C4-2B (cell line): ENCODE measurements at regions not wholly inside any gene's neighbourhood (a gene's known extent, or its start where the extent isn't known, plus 50 kb on each side); places are given as distances from the start of the nearest gene placed in this dataset.

Source experiments
- H3K27ac ChIP-seq: fragments of 450-650 bp; 2 replicates; pipeline ENCODE4 v1.5.1; 2017
- ZFX ChIP-seq: fragments of 450-650 bp; IDR thresholded peaks from 2 replicates; pipeline ENCODE4 v1.6.1; 2017
- TF ChIP-seq, protein P1 (sequence below): fragments of 450-650 bp; conservative IDR thresholded peaks from 2 replicates; pipeline ENCODE4 v1.5.1; 2017; ENCODE audit warnings: mild to moderate bottlenecking

- TF ChIP-seq, protein P1, sequence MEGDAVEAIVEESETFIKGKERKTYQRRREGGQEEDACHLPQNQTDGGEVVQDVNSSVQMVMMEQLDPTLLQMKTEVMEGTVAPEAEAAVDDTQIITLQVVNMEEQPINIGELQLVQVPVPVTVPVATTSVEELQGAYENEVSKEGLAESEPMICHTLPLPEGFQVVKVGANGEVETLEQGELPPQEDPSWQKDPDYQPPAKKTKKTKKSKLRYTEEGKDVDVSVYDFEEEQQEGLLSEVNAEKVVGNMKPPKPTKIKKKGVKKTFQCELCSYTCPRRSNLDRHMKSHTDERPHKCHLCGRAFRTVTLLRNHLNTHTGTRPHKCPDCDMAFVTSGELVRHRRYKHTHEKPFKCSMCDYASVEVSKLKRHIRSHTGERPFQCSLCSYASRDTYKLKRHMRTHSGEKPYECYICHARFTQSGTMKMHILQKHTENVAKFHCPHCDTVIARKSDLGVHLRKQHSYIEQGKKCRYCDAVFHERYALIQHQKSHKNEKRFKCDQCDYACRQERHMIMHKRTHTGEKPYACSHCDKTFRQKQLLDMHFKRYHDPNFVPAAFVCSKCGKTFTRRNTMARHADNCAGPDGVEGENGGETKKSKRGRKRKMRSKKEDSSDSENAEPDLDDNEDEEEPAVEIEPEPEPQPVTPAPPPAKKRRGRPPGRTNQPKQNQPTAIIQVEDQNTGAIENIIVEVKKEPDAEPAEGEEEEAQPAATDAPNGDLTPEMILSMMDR = no peak
- no peak for TF ChIP-seq ZFX
These were observed 211.0 kb upstream of the FAR2 start for GRCh38 chr12:28938056-28938455.

DNA sequence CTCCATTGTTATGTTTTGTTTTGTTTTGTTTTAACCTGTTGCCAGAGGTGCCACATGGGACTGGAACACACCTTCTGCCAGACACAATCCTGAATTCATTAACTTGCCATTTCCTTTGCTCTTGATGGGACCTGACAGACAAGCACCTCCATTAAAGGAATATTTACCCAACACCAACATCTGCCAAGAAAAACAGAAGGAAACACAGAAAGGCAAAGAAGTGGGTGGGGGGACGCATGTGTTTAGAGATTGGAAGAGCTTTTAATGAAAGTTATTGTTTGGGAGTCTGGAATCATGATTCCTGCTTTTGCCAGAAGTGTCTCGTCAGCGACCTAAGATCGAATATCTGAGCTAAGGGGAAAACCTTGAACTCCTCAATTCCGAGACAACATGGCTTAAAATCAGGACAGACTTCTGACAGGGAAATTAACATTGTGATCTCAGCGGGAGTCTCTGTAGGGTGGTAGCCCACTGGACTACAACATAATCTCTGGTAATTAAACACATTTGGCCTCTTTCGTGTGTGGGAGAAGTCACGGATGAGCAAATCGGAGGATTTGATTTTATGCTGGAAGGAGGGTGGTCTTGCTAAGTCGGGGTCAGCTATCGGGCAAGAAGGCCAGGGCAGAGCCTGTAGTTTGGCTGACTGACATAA, 210.4 kb upstream of the FAR2 start:
- TF ChIP-seq, protein P1 = no peak
- no peak for TF ChIP-seq ZFX
- H3K27ac ChIP-seq = no peak overlapping the region

More at GRCh38 chr12:28938056-28938455, 211.0 kb upstream of the FAR2 start:
- no peak overlapping the region for H3K27ac ChIP-seq

GRCh38 chr12:28939427-28939826, 209.7 kb upstream of the FAR2 start:
- H3K27ac ChIP-seq = no peak overlapping the region
- TF ChIP-seq, protein P1 = no peak
- no peak for TF ChIP-seq ZFX

GRCh38 chr12:28941248-28941647, 207.8 kb upstream of the FAR2 start:
- TF ChIP-seq, protein P1 = no peak
- no peak for TF ChIP-seq ZFX
- no peak overlapping the region for H3K27ac ChIP-seq

- no peak overlapping the region for H3K27ac ChIP-seq
- TF ChIP-seq, protein P1 = no peak
- no peak for TF ChIP-seq ZFX
These were observed 202.7 kb upstream of the FAR2 start for GRCh38 chr12:28946361-28946760.

- TF ChIP-seq, protein P1 = no peak
- no peak for TF ChIP-seq ZFX
- no peak overlapping the region for H3K27ac ChIP-seq
These were observed 200.4 kb upstream of the FAR2 start for GRCh38 chr12:28948685-28949084.

DNA sequence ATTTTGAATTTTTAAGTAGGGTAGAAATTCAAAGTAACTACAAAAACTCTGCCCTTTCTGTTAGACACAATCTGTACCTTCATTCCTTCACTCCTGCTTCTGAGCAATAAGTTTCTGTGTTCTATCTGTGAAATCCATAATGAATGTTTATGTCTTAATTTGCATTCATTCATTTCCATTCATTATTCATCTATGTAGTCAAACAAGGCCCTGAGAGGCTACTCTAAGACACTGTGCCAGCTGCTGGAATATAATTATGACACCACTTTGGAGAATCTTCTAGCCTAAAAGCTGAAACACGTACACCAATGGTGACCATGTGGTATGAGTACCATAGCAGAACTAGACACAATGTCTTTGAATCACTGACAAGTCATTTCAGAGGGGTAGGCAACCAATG, 199.9 kb upstream of the FAR2 start:
- no peak overlapping the region for H3K27ac ChIP-seq
- TF ChIP-seq ZFX = no peak
- TF ChIP-seq, protein P1 = no peak
